ENCODE measurements at regions not wholly inside any gene's neighbourhood (a gene's known extent, or its start where the extent isn't known, plus 50 kb on each side); places are given as distances from the start of the nearest gene placed in this dataset.

DNA sequence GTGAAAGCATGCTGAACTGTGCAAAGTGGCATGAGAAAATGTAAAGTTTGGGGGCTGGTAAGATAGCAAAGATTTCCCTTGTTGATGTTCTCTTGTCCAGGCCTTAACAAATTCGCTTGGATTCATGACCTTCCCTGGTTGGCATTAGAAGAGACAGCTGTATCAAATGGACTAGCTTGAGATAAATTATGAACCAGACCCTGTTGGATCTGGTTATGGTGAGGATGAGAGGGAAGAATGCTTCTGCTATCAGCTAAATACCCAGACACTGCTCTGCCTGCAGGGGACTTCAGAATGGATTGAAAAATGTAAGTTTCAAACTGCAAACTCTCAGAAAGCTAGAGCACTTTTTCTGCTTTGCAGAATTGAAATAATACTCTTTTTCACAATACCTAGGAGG, 135.2 kb downstream of the EFNB2 start:
- DNase-seq: no peak
- H3K36me3 Mint-ChIP-seq (ENCODE audit: low read depth): no peaks in the 10 kb centered on the region
- no peak overlapping the region for H3K4me3 Mint-ChIP-seq
- H3K27me3 Mint-ChIP-seq: no peaks in the 10 kb centered on the region
- no peak overlapping the region for H3K27ac Mint-ChIP-seq
- no peaks in the 10 kb centered on the region for H3K9me3 Mint-ChIP-seq
- ATAC-seq: no peak
- H3K4me1 Mint-ChIP-seq: no peaks in the 10 kb centered on the region

DNA sequence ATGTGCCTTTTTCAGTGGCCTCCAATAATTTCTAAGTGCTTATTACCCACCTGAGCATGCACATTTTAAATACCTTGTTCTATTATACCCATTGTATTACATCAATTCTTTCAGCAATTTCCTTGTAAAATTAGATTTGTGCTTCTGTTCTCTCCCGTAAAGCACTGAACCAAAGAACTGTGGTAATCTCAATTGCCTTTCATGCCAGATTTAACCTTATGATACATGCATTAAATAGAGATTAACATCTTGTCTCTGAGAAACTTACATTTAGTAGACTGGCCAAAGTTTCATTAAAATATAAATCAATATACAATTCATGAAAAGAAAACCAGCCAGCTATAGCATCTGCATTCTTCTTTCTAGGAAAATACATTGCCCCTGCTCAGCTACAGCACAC, 137.2 kb downstream of the EFNB2 start:
- Mint-ChIP-seq H3K36me3 (ENCODE audit: low read depth) (no peaks in the 10 kb centered on the region), H3K9me3 (no peaks in the 10 kb centered on the region), H3K4me3 (no peak overlapping the region), H3K27ac (no peak overlapping the region), H3K27me3 (no peaks in the 10 kb centered on the region), H3K4me1 (no peaks in the 10 kb centered on the region)
- DNase-seq (no peak), ATAC-seq (no peak)

DNA sequence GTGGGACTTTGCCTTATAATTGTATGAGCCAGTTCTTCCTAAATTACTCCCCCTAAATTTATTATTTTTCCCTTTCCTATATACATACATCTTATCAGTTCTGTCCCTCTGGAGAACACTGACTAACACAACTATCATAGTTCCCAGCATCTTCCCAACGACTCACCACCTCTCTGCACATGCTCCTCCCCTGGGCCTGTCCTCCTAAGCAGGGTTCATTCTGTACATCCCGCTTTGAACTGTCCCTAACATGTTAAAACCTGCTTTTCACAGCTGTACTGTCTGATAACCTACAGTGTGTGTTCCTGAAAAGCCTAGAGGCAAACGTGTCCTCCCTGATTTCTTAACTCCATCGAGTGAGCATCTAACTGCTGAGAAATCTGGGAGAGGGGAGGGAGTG, 141.7 kb downstream of the EFNB2 start:
- no peak for ATAC-seq
- no peak overlapping the region for H3K27ac Mint-ChIP-seq
- no peaks in the 10 kb centered on the region for H3K27me3 Mint-ChIP-seq
- no peak overlapping the region for H3K4me3 Mint-ChIP-seq
- no peaks in the 10 kb centered on the region for H3K36me3 Mint-ChIP-seq (ENCODE audit: low read depth)
- no peaks in the 10 kb centered on the region for H3K9me3 Mint-ChIP-seq
- no peak for DNase-seq
- no peaks in the 10 kb centered on the region for H3K4me1 Mint-ChIP-seq

DNA sequence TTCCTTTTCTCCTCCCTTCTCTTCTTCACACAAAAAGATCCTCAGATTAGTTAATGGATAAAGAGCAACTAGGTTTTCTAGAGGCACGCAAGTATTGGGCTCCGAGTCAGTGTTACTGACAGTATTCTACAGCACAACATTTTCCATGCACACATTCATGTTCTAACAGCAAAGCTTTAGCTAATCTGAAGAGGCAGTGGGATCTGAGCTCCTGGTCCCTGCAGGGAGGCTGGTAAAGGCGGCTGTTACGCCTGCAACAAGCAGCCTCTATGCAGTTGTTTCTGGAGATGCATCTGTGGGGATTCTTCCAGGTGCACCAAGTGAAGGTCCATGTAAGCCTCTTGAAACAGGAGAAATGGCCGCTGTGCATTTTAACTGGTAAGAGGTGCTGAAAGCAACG, 143.8 kb downstream of the EFNB2 start:
- DNase-seq (no peak), ATAC-seq (no peak)
- no peaks in the 10 kb centered on the region for H3K36me3 Mint-ChIP-seq (ENCODE audit: low read depth)
- H3K4me3 Mint-ChIP-seq: no peak overlapping the region
- H3K9me3 Mint-ChIP-seq: no peaks in the 10 kb centered on the region
- H3K27me3 Mint-ChIP-seq: no peaks in the 10 kb centered on the region
- no peaks in the 10 kb centered on the region for H3K4me1 Mint-ChIP-seq
- no peak overlapping the region for H3K27ac Mint-ChIP-seq

- Mint-ChIP-seq H3K27me3 (no peaks in the 10 kb centered on the region), H3K27ac (no peak overlapping the region), H3K36me3 (ENCODE audit: low read depth) (no peaks in the 10 kb centered on the region), H3K4me1 (no peaks in the 10 kb centered on the region), H3K9me3 (no peaks in the 10 kb centered on the region), H3K4me3 (no peak overlapping the region)
- no peak for DNase-seq
- ATAC-seq: no peak
Measured at GRCh38 chr13:106391271-106391670, 144.2 kb downstream of the EFNB2 start.

GRCh38 chr13:106390367-106390766, 145.1 kb downstream of the EFNB2 start:
- Mint-ChIP-seq H3K27ac (no peak overlapping the region), H3K9me3 (no peaks in the 10 kb centered on the region), H3K27me3 (peaks cover 1% of the 10 kb centered on the region), H3K36me3 (ENCODE audit: low read depth) (no peaks in the 10 kb centered on the region), H3K4me1 (no peaks in the 10 kb centered on the region), H3K4me3 (no peak overlapping the region)
- DNase-seq: no peak
- ATAC-seq: no peak

DNA sequence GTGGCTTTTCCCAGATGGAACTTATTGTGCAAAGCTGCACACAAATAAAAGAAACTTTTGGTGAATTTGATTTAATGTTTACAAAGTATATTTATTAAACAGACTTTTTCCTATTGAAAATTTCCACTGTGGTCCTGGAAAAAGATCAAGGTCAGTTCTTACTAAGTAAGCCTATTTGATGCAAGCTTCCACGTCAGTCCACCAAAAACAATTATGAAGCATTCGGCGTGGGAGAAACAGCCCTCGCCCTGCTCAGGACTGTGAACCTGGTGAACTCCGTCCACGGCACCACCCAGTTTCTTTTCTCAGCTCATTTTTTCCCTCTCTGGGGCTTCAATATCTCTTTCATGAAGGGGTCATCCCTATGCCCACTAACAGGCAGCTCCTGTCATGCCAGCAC, 149.8 kb downstream of the EFNB2 start:
- Mint-ChIP-seq H3K4me3 (no peak overlapping the region), H3K27ac (no peak overlapping the region), H3K4me1 (no peaks in the 10 kb centered on the region), H3K36me3 (ENCODE audit: low read depth) (no peaks in the 10 kb centered on the region), H3K27me3 (peaks cover 1% of the 10 kb centered on the region), H3K9me3 (no peaks in the 10 kb centered on the region)
- DNase-seq (no peak), ATAC-seq (no peak)

DNA sequence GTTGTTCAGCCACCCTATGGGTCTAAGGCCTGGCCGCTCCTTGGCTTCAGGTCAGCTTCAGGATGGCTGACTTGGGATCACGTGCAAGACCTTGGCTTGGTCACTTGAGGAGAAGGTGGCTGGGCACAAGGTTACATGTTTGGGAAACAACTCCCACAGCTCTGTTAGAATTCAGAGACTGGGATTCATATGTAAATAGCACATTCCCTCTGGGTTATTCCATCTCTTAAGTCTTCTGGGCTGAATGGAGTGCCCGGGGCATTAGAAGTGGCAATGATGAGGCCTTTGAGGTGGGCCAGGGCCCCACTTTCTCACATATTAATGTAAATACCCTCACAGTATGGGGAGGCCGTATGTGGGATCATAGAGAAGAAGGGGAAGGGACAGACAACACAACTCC, 150.9 kb downstream of the EFNB2 start:
- no peak overlapping the region for H3K27ac Mint-ChIP-seq
- no peaks in the 10 kb centered on the region for H3K9me3 Mint-ChIP-seq
- H3K4me1 Mint-ChIP-seq: no peaks in the 10 kb centered on the region
- peaks cover 3% of the 10 kb centered on the region for H3K27me3 Mint-ChIP-seq
- DNase-seq (no peak), ATAC-seq (no peak)
- H3K4me3 Mint-ChIP-seq: no peak overlapping the region
- no peaks in the 10 kb centered on the region for H3K36me3 Mint-ChIP-seq (ENCODE audit: low read depth)

DNA sequence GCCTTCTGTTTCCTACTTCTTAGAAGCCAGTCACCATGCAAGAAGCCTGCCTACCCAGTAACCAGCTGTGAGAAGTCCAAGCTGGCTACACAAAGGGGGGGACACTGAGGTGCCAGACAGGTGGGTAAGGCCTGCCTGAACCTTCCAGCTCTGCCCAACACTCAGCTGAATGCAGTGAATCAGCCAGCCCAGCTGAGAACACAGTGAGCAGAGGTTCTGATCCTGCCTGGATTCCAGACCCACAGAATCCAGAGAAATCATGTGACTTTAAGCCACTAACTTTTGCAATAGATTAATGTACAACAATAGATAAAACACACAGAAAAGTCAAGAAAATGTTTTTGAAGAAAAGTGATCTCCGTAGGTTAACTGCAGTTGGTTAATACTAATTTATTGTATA, 151.7 kb downstream of the EFNB2 start:
- no peaks in the 10 kb centered on the region for H3K36me3 Mint-ChIP-seq (ENCODE audit: low read depth)

DNA sequence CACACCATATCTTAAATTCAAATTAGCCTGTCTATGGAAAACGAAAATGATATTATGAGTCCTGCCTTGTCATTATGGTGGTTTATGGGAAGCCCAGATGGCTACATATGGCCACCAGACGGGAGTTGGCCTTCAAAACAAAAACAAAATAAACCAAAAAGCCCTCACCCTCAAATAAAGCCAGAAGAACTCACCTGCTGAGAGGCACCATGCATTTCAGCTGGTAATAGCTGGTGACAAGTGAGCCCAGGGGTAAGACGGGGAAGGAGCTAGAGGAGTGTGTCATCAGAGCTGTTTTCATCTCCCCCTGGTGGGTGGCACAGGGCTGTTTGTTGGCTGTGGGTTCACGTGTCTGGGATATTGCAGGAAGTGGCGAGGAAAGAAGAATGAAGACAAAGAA, 152.9 kb downstream of the EFNB2 start:
- no peak for ATAC-seq
- no peak overlapping the region for H3K4me3 Mint-ChIP-seq
- no peak for DNase-seq
- peaks cover 5% of the 10 kb centered on the region for H3K27me3 Mint-ChIP-seq
- no peaks in the 10 kb centered on the region for H3K9me3 Mint-ChIP-seq
- no peak overlapping the region for H3K27ac Mint-ChIP-seq
- H3K4me1 Mint-ChIP-seq: no peaks in the 10 kb centered on the region
- H3K36me3 Mint-ChIP-seq (ENCODE audit: low read depth): no peaks in the 10 kb centered on the region

More for the DNA sequence above, 151.7 kb downstream of the EFNB2 start:
- H3K27ac Mint-ChIP-seq: no peak overlapping the region
- H3K27me3 Mint-ChIP-seq: peaks cover 3% of the 10 kb centered on the region
- ATAC-seq: no peak
- no peaks in the 10 kb centered on the region for H3K9me3 Mint-ChIP-seq
- no peak overlapping the region for H3K4me3 Mint-ChIP-seq
- no peak for DNase-seq
- H3K4me1 Mint-ChIP-seq: no peaks in the 10 kb centered on the region

DNA sequence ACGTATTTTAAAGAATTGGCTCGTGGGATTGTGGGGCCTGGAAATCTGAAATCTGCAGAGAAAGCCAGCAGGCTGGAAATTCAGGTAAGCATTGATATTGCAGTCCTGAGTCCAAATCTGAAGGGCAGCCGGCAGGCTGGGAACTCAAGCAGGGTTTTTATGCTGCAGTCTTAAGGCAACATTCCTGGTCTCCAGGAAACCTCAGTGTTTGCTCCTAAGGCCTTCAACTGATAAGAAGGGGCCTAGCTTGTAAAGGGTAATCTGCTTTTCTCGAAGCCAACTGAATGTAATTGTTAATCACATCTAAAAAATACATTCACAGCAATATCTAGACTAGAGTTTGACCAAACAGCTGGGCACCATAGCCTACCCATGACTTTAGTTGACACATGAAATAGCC, 154.4 kb downstream of the EFNB2 start:
- no peak overlapping the region for H3K4me3 Mint-ChIP-seq
- H3K27ac Mint-ChIP-seq: no peak overlapping the region
- DNase-seq: no peak
- H3K4me1 Mint-ChIP-seq: no peaks in the 10 kb centered on the region
- no peaks in the 10 kb centered on the region for H3K36me3 Mint-ChIP-seq (ENCODE audit: low read depth)
- H3K27me3 Mint-ChIP-seq: peaks cover 5% of the 10 kb centered on the region
- no peak for ATAC-seq
- H3K9me3 Mint-ChIP-seq: no peaks in the 10 kb centered on the region

DNA sequence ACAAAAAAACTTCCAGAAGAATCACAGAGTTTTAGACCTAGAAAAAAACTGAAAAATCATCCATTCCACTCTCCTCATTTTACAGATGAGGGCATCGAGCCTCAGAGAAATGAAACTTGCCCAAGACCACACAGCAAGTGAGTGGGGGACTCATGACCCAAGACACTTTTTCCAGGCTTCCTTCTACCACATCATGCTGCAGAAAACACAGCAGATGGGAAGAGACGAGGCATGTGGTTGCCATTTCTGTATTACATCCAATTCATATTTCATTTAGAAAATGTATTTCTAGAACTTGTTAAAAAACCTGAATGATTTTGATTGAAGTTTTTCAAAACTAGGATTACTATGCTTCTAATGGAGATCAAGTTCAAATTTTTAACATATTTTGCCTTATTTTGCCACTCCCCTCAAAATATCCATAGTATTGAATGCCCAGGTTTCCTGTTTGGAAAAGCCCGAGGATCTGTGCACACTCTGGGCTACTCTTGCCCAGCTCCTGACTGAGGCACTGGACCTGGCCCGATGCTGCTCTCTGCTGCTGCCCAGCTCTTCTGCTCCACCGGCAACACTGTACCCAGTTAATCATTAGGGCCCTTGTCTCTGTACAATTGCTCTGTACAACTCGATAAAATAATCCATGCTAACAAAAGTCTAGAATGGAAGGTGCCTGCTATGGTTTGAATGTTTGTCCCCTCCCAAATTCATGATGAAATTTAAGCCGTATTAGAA, 157.4 kb downstream of the EFNB2 start:
- H3K9me3 Mint-ChIP-seq: no peaks in the 10 kb centered on the region
- peaks cover 4% of the 10 kb centered on the region for H3K27me3 Mint-ChIP-seq
- DNase-seq (no peak), ATAC-seq (no peak)
- no peaks in the 10 kb centered on the region for H3K36me3 Mint-ChIP-seq (ENCODE audit: low read depth)
- no peak overlapping the region for H3K27ac Mint-ChIP-seq
- H3K4me1 Mint-ChIP-seq: no peaks in the 10 kb centered on the region
- no peak overlapping the region for H3K4me3 Mint-ChIP-seq

DNA sequence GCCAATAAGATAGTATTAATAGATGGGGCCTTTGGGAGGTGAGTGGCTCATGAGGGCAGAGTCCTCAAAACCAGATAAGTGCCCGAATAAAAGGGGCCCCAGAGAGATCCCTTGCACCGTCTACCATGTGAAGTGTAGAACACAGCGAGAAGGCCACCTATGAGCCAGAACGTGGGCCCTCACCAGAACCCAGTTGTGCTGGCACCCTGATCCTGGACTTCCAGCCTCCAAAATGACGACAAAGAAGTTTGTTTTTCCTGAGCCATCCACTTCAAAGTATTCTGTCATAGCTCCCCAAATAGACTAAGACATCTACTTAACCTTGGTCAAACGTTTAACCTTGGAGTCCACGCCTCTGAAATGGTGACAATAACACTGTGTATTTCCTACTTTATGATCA, 158.1 kb downstream of the EFNB2 start:
- no peak overlapping the region for H3K4me3 Mint-ChIP-seq
- H3K9me3 Mint-ChIP-seq: no peaks in the 10 kb centered on the region
- H3K4me1 Mint-ChIP-seq: no peaks in the 10 kb centered on the region
- ATAC-seq (no peak), DNase-seq (no peak)
- no peaks in the 10 kb centered on the region for H3K36me3 Mint-ChIP-seq (ENCODE audit: low read depth)
- H3K27ac Mint-ChIP-seq: no peak overlapping the region
- H3K27me3 Mint-ChIP-seq: peaks cover 5% of the 10 kb centered on the region

GRCh38 chr13:106376401-106377112, 158.9 kb downstream of the EFNB2 start:
- ATAC-seq (peak; percentile 60), DNase-seq (no peak)
- Mint-ChIP-seq H3K4me3 (no peak overlapping the region), H3K36me3 (ENCODE audit: low read depth) (no peaks in the 10 kb centered on the region), H3K27me3 (peaks cover 6% of the 10 kb centered on the region), H3K9me3 (no peaks in the 10 kb centered on the region), H3K27ac (no peak overlapping the region), H3K4me1 (no peaks in the 10 kb centered on the region)

GRCh38 chr13:106375085-106375484, 160.4 kb downstream of the EFNB2 start:
- H3K36me3 Mint-ChIP-seq (ENCODE audit: low read depth): no peaks in the 10 kb centered on the region
- no peaks in the 10 kb centered on the region for H3K4me1 Mint-ChIP-seq
- DNase-seq (no peak), ATAC-seq (no peak)
- no peak overlapping the region for H3K4me3 Mint-ChIP-seq
- H3K27ac Mint-ChIP-seq: no peak overlapping the region
- peaks cover 12% of the 10 kb centered on the region for H3K27me3 Mint-ChIP-seq
- H3K9me3 Mint-ChIP-seq: no peaks in the 10 kb centered on the region
